ENCODE measurements at regions not wholly inside any gene's neighbourhood (a gene's known extent, or its start where the extent isn't known, plus 50 kb on each side); places are given as distances from the start of the nearest gene placed in this dataset.

DNA sequence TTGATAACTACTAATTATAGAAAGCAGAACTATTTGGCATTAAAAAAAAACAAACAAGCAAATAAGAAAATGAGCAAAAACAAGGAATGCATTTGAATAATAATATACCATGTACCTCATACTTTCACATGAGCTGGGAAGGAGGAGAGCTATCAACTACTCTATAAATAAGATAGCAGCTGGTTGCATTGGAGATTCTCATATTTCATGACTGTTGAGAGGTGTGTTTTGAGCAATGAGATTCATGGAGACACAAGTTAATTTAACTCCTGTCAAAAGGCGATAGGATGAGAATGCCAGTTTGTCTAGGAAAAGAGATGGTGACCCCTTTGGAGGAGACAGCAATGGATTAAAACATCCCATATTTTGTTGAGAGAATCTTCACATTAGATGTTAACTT lies 348.8 kb upstream of the SPTLC3 start:
- DNase-seq (ENCODE audit: low spot score): no peak

DNA sequence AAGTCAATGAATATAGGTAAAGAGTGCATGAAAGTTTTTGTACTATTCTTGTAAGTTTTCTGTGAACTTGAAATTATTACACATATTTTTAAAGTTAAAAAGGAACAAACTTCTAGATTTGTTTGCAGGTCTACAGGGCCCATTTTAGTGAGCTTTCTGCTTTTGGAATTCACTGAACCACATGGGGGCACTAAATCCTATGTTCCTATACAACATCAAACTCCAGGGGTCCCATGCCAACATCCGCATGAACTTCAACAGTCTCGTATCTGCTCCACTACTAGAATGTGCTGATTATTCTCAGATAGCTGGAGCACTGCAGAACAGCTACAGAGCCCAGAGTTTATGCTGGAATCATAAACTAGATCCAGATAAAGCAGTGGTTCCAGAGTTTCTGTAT lies 347.9 kb upstream of the SPTLC3 start:
- no peak for DNase-seq (ENCODE audit: low spot score)

DNA sequence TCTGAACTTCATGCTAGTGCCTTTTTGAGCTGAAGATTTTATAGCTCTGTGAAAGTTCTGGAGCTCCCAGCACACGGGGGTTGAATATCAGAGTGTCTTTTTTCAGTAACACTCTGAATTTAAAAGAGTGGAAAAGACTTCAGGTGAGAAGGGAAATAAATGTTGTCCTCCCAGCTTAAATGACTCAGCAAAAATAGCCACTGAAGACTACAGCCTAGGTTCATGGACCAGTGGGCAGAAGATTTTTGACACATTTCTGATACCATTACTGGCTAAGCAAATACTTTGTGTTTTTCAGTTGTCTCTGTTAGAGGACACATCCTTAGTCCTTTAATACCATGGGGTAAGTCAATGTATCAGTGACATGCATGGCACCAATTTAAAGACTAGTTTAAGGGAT lies 338.5 kb upstream of the SPTLC3 start:
- no peak for DNase-seq (ENCODE audit: low spot score)

DNA sequence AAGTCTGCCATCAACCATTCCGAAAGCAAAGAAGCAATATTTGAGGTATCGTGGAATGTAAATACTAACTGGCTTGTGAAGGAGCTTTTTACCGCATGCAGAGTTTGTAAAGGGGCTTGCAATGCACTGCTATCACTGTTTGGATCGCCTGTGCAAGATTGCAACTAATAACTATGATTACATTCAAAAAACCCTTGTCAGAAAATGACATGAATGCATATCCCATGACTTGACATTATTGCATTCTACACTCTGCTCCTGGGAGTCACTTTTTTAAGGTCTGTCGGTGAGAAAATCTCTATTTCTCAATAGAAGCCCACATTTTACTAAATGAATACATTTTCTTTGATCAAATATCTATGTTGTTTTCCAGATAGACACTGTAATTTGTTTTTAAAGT lies 335.4 kb upstream of the SPTLC3 start:
- no peak for DNase-seq (ENCODE audit: low spot score)

DNA sequence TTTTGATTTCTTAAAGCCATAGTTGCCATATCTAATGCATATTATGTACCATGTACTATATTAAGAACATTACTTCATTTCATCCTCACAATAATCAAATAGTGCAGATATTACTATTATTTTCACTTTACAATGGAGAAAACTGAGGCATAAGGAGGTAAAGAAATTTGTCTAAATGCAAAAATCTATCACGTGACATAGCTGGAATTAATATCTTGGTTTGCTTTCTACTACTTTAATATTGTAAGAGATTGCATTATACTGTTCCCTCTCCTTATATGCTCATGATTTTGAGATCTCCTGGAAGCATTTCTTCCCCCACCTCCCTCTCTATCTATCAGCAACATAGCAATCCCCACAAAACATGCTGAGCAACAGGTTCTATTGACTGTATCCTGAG lies 330.8 kb upstream of the SPTLC3 start:
- DNase-seq (ENCODE audit: low spot score): no peak

DNA sequence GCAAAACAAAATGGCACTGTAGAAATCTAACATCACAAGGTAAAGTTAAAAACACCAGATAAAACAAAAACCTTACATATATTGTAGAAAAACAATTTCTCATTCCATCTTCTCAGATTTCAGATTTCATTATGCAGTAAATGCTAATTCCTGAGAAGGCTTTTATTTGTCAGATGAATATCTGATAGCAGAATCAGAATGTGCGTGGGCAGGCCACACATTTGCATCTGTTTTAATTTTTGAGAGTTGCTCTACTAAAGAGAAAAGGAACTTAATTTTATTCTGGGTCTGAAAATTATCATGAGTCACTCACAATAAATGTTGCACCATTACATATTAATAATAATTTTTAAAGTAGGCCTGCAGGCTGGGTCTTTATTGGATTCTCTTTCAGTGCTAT lies 329.3 kb upstream of the SPTLC3 start:
- no peak for DNase-seq (ENCODE audit: low spot score)

DNA sequence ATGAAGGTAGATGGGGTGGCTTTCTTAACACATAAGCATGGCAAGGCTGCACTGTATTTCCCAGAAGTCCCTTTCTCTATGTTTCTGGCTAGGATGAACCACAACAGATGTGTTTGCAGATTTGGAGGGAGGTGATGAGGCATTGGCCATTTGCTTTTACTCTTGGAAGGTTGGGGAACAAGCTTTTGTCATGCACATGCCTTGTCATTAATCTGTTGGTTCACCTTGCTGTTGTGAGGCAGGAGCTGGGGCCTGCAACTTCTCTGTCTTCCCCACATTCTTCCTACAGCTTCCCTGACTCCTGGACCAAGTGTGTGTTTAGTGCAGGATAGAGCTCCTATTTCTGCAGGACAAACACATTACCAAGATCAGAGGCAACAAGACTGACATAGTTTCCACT lies 326.2 kb upstream of the SPTLC3 start:
- DNase-seq (ENCODE audit: low spot score): no peak

DNA sequence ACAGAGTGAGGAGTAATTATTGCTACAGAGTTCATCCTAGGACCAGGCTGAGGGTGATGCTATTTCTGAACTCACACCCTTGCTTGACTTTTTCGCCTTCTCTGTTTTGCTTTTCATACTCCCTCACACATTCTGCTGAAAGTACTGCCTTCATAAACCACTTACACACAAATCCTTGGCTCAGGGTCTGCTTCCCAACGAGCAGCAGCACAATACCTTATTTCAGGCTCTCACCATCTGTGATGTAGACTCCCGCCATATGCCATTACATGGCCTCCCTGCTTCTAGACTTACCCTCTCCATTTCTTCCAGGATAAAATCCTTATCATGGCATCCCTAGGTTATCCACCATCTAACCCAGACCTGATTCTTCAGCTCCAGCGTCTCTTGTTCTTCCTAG lies 321.3 kb upstream of the SPTLC3 start:
- no peak for DNase-seq (ENCODE audit: low spot score)

DNA sequence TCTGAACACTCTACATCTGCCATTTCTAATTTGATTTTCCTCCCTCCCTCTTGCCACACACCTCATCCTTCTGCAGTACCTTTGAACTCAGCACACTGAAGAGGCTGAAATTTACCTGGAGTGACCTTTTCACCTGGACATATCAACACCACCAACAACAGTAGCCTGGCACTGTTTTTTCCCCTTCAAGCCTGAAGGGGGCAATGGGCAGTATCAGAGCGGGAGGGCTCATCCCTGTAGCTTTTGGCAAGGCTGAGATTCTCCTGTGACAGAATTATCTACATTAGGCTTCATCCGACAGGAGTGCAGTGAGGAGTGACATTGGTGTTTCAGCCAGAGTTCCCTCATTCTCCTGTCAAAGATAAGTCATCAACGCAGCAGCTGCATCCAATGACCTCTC lies 312.8 kb upstream of the SPTLC3 start:
- no peak for DNase-seq (ENCODE audit: low spot score)

DNA sequence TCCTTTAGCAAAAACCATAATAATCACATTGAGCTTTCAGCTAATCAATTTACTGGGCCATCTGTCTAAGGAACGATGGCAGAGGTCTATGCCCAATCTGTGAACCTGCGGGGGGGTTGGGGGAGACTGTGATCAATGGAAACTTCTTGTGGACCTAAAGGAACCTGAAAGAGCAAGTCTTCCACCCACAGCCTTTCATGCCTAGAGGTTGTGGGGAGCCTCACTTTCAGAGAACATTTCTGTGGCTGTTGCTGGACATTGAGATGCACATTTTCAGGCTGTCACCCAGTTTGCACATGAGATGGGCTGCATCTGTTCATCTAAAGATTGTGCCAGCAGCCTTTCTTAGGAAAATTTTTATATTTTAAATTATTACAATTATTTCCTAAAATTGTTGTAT lies 310.0 kb upstream of the SPTLC3 start:
- no peak for DNase-seq (ENCODE audit: low spot score)

DNA sequence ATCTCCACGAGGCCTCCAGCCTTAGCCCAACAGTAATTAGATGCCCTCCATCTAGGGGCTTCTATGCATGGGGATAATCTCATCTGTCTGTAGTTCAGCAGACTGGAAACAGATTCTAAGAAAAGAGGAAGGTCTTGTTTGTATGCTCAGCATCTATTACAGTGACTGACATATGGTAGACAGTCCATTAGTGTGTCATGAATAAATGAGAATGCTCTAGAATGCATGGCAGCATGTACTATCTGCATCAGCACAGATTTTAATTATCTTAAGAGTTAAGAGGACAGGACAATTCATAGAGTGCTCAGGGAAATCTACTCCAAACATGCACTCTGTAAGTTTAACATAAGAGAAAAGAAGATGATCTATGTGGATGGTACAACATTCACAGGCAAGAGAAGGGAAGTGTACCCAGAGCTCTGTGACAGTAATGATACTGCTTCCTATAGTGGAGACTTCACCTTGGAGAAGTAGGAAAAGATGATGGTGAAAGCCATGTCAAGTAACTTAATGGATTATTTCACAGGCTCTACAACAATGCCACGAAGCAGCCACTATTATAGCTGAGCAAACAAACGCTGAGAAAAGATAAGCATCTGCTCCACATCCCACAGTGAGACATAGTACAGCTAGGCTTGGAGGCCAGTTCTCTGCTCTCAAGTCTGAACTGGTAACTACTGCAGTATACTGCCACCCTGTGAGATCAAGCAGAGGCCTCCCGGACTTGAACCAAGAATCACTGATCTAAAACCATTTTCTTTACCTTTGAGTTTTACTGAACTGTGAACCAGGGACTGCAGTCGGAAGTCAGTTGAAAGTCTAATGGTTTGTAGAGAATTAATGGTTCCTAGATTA lies 309.2 kb upstream of the SPTLC3 start:
- no peak for DNase-seq (ENCODE audit: low spot score)

DNA sequence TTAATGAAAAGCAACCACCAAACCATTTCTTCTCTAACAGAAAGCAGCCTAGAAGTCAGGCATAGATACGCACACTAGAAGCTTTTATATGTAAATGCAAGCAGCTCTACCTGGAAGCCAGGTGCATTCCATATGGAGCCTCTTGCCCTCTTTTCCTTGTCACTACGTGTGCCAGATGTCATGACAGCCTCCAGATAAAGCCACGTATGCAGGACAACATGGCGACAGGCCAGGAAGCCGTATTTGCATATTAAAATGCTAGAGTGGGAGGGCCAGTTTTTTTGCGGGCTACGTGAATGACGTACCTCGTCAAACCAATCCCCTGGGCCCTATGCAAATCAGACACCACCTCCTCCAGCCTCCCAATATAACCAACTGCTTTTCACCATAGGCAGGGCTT lies 308.1 kb upstream of the SPTLC3 start:
- no peak for DNase-seq (ENCODE audit: low spot score)

DNA sequence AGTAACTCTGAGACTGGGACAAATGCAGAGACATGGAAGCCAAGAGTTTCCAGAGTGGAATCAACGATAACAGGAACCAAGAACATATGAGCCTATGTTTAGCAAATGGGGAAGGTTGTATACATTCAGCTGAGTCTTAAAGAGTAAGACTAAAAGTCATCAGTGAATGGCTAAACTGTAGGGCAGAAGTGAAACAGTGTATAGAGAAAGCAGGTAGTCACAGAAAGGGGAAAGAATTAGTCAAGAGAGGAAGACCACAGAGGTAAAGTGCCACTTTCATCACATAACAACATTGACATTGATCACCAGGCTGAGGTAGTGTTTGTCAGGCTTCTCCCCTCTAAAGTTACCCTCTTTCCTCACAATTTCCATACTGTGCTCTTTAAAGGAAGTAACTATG lies 306.5 kb upstream of the SPTLC3 start:
- DNase-seq (ENCODE audit: low spot score): no peak

DNA sequence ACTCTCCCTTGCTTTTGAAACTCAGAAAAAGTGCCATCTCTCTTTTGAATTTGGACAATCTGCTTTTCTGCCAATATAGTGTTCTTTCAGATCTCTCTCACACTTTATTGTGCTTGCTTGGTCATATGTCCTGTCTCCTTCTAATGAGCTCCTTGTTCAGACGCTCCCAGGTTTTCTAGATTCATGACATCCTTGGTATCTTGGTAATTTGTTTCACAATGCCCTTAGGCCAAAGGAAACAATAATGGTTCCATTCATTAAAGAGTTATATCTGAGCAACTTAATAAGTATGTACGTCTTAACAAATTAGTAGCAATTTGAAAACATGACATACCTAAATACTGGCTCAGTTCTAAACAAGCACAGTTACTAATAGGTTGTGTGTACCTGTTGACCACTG lies 293.4 kb upstream of the SPTLC3 start:
- no peak for DNase-seq (ENCODE audit: low spot score)

DNA sequence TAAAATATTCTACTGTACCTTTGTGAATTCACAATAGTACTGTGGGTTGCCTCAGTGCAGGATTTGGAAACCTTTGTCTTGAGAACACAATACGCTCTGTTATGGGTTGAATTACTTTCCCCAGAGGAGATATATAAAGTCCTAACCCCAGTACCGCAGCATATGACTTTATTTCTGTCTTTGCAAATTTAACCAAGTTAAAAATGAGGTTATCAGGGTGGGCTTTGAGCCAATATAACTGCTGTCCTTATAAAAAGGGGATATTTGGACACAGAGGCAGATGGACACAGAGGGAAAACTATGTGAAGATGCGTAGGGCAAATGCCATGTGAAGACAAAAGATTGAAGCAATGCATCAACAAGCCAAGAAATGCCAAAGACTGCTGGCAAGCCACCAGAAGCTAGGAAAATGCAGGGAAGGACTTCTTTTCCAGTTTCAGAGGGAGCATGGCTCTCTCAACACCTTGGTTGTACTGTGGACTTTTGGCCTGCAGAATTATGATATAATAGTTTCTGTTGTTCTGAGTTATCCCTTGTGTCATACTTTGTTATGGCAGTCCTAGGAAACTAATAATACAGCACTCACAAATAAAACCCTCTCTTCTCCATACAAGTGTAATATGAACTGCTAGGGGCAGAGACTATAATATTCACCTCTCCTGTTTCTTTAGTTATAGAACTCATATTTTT lies 292.6 kb upstream of the SPTLC3 start:
- DNase-seq (ENCODE audit: low spot score): no peak

DNA sequence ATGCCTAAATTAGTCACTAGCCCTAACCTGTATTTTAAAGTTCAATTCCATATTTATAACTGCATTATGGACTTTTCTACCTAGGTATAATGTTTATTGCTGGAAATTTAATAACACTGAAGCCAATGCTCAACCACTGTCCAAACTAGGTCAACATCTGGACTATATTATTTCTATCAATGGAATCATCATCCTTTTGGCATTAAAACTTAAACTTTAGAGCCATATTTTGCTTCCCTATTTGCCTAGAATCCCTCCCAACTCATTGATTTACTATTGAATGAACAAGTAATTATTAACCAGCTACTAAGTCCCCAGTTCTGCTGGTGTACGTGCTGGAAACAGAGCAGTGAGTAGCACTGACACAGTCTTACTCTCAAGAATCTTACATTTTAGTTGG lies 291.7 kb upstream of the SPTLC3 start:
- no peak for DNase-seq (ENCODE audit: low spot score)

DNA sequence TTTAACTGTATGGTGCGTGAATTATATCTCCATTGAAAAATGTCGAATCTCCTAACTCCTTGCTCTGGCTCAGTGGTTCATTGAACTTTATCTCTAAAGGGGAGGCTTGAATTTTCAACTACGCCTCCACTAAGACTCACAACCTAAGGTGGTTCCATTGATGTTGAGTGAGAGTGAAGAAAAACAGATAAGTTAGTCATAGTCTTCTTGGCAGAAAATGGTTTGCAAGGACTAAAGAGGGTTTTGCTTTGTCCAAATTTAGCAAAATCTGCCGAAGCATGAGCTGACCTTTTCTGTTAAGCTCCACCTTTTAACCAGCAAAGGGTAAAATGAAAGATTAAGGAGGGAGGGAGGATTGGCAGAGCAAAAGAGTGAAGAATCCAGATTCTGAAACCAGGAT lies 290.2 kb upstream of the SPTLC3 start:
- DNase-seq (ENCODE audit: low spot score): no peak

DNA sequence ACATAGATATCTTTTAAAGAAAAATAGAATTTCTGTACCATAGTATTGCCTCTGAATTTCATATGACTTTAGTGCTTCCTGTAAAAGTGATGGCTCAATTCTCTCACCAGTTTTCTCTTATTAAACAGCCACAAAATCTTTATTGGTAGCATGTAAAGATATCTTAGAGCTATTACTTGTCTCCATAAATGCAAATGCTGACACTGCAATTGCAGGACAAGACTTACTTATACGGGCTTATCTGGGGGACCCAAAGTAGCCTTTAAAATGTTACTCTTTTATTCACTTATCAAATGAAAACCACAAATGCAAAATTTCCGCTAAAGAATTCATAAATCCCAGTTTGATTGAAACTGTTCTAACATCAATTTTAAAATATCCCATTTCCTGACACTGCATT lies 287.1 kb upstream of the SPTLC3 start:
- no peak for DNase-seq (ENCODE audit: low spot score)

DNA sequence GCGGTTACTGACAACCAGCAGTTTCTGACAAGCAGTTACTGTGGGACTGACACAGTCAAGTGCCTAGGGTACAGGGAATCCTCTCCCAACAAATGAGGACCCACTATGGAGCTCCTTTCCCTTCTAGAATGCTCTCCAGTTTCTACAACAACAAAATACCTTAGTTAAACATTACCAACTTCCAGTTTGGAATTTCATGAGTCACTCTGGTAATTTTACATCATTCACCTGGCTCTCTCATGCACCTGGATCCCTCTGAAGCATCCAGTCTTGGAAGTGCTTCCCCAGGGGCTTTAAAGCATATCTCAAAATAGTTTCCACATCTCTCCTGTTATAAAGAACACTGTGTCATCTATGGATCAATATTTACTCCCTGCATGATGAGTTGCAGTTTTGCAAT lies 286.7 kb upstream of the SPTLC3 start:
- no peak for DNase-seq (ENCODE audit: low spot score)

DNA sequence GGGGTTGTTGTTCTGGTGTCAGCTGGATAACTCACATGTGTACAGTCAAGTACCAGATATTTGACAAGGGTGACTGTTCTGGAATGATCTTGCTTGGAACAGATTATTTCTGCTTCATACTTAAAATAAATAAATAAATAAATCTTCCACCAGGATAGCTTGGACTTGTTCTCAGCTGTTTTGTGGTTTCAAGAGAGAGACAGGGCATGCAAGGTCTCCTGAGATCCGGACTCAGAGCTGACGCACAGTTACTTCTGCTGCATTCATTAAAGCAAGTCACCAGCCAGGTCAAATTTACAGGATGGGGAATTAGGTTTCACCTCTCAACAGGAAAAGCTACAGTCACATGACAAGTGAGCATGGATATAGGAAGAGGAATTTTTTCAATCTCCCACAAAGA lies 285.0 kb upstream of the SPTLC3 start:
- DNase-seq (ENCODE audit: low spot score): no peak

DNA sequence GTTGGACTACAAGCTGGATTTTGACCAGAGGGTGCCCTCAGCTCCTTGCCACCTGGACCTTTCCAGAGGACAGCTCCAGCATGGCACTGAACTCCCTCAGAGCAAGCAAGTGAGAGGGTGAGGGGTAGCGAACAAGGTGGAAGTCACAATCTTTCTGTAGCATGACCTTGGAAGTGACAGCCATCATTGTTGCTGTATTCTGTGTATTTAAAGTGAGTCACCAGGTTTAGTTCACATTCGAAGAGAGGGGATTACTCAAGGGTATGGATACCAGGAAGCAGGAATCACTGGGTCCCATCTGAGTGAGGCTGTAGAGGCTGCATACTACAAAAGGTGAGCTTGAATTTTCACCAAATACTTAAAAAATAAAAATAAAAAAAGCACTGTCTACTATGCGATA lies 280.0 kb upstream of the SPTLC3 start:
- DNase-seq (ENCODE audit: low spot score): no peak

DNA sequence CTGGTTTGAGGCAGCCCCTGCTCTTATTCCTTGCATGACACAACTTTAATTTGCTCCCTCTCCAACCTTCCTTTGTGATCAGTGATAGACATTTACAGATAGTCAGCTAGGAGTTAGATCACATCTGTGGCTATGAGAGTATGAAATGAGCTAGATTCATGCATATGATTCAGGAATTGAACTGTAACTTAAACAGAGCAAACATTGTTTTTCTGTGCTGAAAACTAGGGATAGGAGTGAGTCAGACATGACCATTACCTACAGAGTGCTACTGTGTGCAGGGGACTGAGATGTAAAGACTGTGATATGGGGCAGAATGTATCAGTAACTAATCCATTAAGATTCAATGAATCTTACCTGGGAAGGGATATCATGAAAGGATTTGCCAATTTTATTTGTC lies 279.4 kb upstream of the SPTLC3 start:
- no peak for DNase-seq (ENCODE audit: low spot score)

DNA sequence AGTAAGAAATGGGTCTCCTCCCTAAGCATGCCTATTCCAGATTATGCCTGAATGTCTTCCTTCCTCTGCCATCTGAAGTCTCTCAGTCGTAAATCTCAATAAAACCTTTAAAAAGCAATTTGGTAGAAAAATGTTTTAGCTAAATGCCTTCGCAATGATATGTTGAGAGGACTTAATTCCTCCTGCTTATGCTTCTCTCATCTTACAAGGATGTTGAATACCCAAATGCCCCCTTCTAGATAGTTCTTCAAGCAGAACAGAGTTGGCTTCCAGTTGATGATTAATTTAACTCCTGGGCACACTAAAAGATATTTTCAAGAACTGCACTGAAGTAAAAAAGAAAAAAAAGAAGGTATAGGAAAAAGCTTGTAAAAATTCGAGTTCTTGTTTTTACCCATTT lies 275.0 kb upstream of the SPTLC3 start:
- DNase-seq (ENCODE audit: low spot score): no peak

DNA sequence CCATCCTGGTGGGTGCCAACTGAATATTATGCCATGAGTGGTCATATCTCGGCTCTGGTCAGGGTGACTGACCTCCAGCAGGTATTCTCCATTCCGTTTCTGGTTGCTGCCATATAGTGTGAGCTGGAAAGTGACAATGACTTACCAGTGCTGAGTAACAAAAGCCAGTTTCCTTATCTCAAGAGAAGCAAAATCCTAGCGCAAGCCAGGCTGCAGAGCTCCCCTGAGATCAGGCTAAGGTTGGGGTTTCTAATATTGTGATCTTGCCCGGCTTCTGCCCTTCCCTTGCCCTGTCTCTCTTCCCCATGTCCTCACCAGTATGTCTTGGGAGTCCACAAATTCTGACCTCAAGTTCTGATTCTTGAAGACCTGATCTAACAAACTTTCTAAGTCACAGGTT lies 271.3 kb upstream of the SPTLC3 start:
- DNase-seq (ENCODE audit: low spot score): no peak

Measured in hepatic stellate cell (primary cell).